Keratinocyte (primary cell): ENCODE measurements at regions not wholly inside any gene's neighbourhood (a gene's known extent, or its start where the extent isn't known, plus 50 kb on each side); places are given as distances from the start of the nearest gene placed in this dataset.

Source experiments
- DNase-seq: peaks from one replicate; pipeline ENCODE4 v3.0.0-alpha.2; 2011; ENCODE audit warnings: low read depth, missing footprints, low spot score
- FAIRE-seq: peaks from 2 replicates; lab custom pipeline; 2011; peaks lifted over from hg19 to GRCh38; lab: Jason Lieb, UNC
- H2AFZ ChIP-seq: 2 replicates; pipeline ENCODE4 v1.6.0; 2012; ENCODE audit warnings: low read length, control low read depth, inconsistent platforms; ENCODE audit not compliant: control insufficient read depth
- H3K27ac ChIP-seq: 2 replicates; pipeline ENCODE4 v1.5.1; 2011; ENCODE audit warnings: low read length; ENCODE audit not compliant: control insufficient read depth, insufficient read depth
- H3K27me3 ChIP-seq: 3 replicates; pipeline ENCODE4 v1.6.0; 2011; ENCODE audit warnings: low read length; ENCODE audit not compliant: control insufficient read depth, insufficient read depth; ENCODE audit errors: extremely low read depth
- H3K36me3 ChIP-seq, 2 experiments: 2 replicates in 1 of 2; 3 replicates in 1 of 2; pipeline ENCODE4 v1.5.1; 2011; ENCODE audit warnings: low read length in 2 of 2, mild to moderate bottlenecking in 1 of 2; ENCODE audit not compliant: control insufficient read depth in 2 of 2, insufficient read depth in 2 of 2; ENCODE audit errors: extremely low read depth in 1 of 2
- H3K4me1 ChIP-seq: 3 replicates; pipeline ENCODE4 v1.5.1; 2011; ENCODE audit warnings: low read length; ENCODE audit not compliant: control insufficient read depth, insufficient read depth; ENCODE audit errors: extremely low read depth
- H3K4me2 ChIP-seq: 3 replicates; pipeline ENCODE4 v1.6.0; 2011; ENCODE audit warnings: low read depth, low read length; ENCODE audit not compliant: control insufficient read depth, insufficient read depth; ENCODE audit errors: extremely low read depth
- H3K4me3 ChIP-seq, 3 experiments: fragments of 200-600 bp in 1 of 3; sonication (generic) in 1 of 3; 2 replicates in 2 of 3; 3 replicates in 1 of 3; pipeline ENCODE4 v1.5.1; 2011 to 2016; ENCODE audit warnings: low read length in 3 of 3, mild to moderate bottlenecking in 3 of 3, control low read depth in 2 of 3, inconsistent platforms in 1 of 3, low read depth in 1 of 3, mixed read lengths in 1 of 3, mixed run types in 1 of 3, moderate library complexity in 1 of 3; ENCODE audit not compliant: control insufficient read depth in 2 of 3, insufficient read depth in 2 of 3; ENCODE audit errors: extremely low read depth in 1 of 3
- H3K79me2 ChIP-seq: 2 replicates; pipeline ENCODE4 v1.6.0; 2012; ENCODE audit warnings: low read length; ENCODE audit not compliant: control insufficient read depth, insufficient read depth
- H3K9ac ChIP-seq: 3 replicates; pipeline ENCODE4 v1.6.0; 2011; ENCODE audit warnings: low read length; ENCODE audit not compliant: control insufficient read depth, insufficient read depth; ENCODE audit errors: extremely low read depth
- H3K9me1 ChIP-seq: 3 replicates; pipeline ENCODE4 v1.6.0; 2011; ENCODE audit warnings: low read length; ENCODE audit not compliant: control insufficient read depth, insufficient read depth; ENCODE audit errors: extremely low read depth
- H3K9me3 ChIP-seq: 2 replicates; pipeline ENCODE4 v1.5.1; 2012; ENCODE audit warnings: low read depth, low read length; ENCODE audit not compliant: control insufficient read depth
- H4K20me1 ChIP-seq: 3 replicates; pipeline ENCODE4 v1.6.0; 2011; ENCODE audit warnings: low read length; ENCODE audit not compliant: control insufficient read depth, insufficient read depth; ENCODE audit errors: extremely low read depth
- EZH2 ChIP-seq: IDR thresholded peaks from one replicate; pipeline ENCODE4 v1.6.1; 2012; ENCODE audit warnings: inconsistent platforms, mild to moderate bottlenecking, low read length, moderate library complexity
- dilution Hi-C: fragments of 300-500 bp; cut with MboI; formaldehyde crosslinking; loops from one replicate; pipeline ENCODE4 v1.7.0; 2020; ENCODE audit warnings: low sequenced_read_pairs; ENCODE audit not compliant: extremely low pct_ligation_motif_present
- TF ChIP-seq, protein P1 (sequence below), 3 experiments: IDR thresholded peaks in 1 of 3; conservative IDR thresholded peaks in 1 of 3; optimal IDR thresholded peaks in 1 of 3; 2 replicates in 2 of 3; 3 replicates in 1 of 3; pipeline versions ENCODE3 to v1.5.1; 2011; ENCODE audit warnings: low read length in 3 of 3, mild to moderate bottlenecking in 3 of 3, moderate library complexity in 2 of 3, control low read depth in 1 of 3, inconsistent platforms in 1 of 3; ENCODE audit not compliant: insufficient read depth in 2 of 3; ENCODE audit errors: extremely low read depth in 1 of 3

DNA sequence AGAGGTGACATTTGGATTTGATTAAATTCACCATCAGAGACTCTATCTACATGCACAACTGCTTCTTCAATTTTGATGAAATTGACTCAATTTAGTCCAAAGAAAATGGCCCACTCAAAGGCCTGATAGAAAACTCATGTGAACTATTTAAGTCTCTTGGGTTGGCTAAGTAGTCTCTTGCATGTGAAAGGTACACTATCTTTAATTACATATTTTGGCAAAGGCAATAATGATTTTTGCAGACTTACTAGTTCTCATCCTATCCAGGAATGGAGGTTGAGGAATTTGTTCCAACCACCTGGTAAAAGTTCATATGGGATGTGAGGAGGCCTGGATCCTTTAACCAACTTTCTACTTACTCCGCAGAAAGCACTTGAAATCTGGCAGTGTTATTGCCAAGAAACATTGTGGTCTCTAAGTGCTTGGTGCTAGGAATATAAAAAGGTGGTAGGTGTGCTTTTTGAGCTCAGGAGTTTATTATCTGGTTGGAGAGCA lies 618.6 kb upstream of the MKI67 start:
- Histone ChIP-seq H3K9me3 (peaks cover 2% of the 10 kb centered on the region), H3K4me3 (no peak overlapping the region), H3K79me2 (no peaks in the 10 kb centered on the region), H3K27ac (no peak overlapping the region), H3K27me3 (no peaks in the 10 kb centered on the region), H3K4me2 (no peak overlapping the region), H3K9me1 (no peaks in the 10 kb centered on the region), H3K4me1 (no peaks in the 10 kb centered on the region), H3K9ac (no peak overlapping the region), H2AFZ (no peak overlapping the region), H4K20me1 (no peaks in the 10 kb centered on the region), H3K36me3 (no peaks in the 10 kb centered on the region)
- TF ChIP-seq, protein P1, sequence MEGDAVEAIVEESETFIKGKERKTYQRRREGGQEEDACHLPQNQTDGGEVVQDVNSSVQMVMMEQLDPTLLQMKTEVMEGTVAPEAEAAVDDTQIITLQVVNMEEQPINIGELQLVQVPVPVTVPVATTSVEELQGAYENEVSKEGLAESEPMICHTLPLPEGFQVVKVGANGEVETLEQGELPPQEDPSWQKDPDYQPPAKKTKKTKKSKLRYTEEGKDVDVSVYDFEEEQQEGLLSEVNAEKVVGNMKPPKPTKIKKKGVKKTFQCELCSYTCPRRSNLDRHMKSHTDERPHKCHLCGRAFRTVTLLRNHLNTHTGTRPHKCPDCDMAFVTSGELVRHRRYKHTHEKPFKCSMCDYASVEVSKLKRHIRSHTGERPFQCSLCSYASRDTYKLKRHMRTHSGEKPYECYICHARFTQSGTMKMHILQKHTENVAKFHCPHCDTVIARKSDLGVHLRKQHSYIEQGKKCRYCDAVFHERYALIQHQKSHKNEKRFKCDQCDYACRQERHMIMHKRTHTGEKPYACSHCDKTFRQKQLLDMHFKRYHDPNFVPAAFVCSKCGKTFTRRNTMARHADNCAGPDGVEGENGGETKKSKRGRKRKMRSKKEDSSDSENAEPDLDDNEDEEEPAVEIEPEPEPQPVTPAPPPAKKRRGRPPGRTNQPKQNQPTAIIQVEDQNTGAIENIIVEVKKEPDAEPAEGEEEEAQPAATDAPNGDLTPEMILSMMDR (optimal IDR thresholded peaks at IDR 0.05 in 1 of 3, IDR thresholded peaks at IDR 0.05 in 1 of 3, conservative IDR thresholded peaks at IDR 0.05 in 1 of 3; ENCODE audit: extremely low read depth in 1 of 3, insufficient read depth in 2 of 3, low read length in 3 of 3) = no peak
- TF ChIP-seq EZH2 = no peak
- dilution Hi-C loops = loop anchor here (5.0 kb wide), 1 partner anchor 58 kb away; no protein-coding TSS in a partner anchor
- FAIRE-seq (no peak), DNase-seq (no peak)

DNA sequence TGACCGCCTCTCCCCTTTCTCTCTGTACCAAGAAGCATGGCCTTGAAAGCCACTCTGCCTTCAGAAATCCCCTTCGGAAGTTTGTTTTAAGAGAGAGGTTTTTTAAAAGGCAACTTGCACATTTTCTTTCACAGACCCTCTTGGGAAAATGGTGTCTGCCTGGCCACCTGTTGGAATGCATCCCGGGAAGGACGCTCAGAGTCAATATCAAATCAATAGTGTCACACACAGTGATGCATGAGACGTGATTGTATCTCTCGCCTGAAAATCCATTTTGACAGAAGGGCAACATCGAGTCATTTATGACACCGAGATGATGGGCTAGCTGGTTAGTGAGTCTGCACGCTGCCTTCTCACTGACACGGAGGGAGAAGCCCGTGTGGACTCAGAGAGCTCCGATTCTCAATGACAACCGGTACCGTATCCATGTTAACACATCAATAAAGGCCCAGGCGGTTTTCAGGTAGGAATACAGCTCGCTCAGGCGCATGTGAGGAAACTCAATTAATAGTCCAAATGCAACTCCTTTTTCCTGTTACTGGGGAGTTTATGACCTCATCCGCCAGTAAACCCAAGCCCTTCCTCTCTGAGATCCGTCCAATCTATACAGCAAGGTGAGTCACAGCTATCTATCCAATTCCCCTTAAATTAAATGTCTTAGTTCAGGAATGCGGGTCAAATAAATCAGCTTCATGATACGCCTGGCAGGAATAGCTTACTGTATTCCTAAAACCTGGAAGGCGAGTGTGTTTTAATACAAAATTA lies 621.5 kb upstream of the MKI67 start:
- TF ChIP-seq, protein P1 (optimal IDR thresholded peaks at IDR 0.05 in 1 of 3, IDR thresholded peaks at IDR 0.05 in 1 of 3, conservative IDR thresholded peaks at IDR 0.05 in 1 of 3; ENCODE audit: extremely low read depth in 1 of 3, insufficient read depth in 2 of 3, low read length in 3 of 3) = no peak
- TF ChIP-seq EZH2 = no peak
- Histone ChIP-seq H3K9ac (no peak overlapping the region), H3K36me3 (no peaks in the 10 kb centered on the region), H3K4me2 (no peak overlapping the region), H4K20me1 (no peaks in the 10 kb centered on the region), H3K4me1 (no peaks in the 10 kb centered on the region), H3K27me3 (no peaks in the 10 kb centered on the region), H3K27ac (no peak overlapping the region), H3K9me3 (no peaks in the 10 kb centered on the region), H2AFZ (no peak overlapping the region), H3K4me3 (no peak overlapping the region), H3K79me2 (no peaks in the 10 kb centered on the region), H3K9me1 (no peaks in the 10 kb centered on the region)
- FAIRE-seq = no peak
- dilution Hi-C loops = loop anchor here (5.0 kb wide), 1 partner anchor 60 kb away; no protein-coding TSS in a partner anchor
- no peak for DNase-seq
